ENCODE measurements at regions not wholly inside any gene's neighbourhood (a gene's known extent, or its start where the extent isn't known, plus 50 kb on each side); places are given as distances from the start of the nearest gene placed in this dataset.
"Not testable (repeated sequence)": the region's sequence is repeated elsewhere in the genome, so short reads cannot be mapped to it uniquely, and the experiment has no call there.

GRCh38 chr13:87878706-87879105, 207.5 kb downstream of the SLITRK5 start:
- DNase-seq = no peak

GRCh38 chr13:87884884-87885283, 213.7 kb downstream of the SLITRK5 start:
- no peak for DNase-seq

GRCh38 chr13:87887459-87888123, 216.4 kb downstream of the SLITRK5 start:
- no peak for DNase-seq

- DNase-seq = no peak
Measured at GRCh38 chr13:87889254-87889653, 218.1 kb downstream of the SLITRK5 start.

- DNase-seq = no peak
Measured at GRCh38 chr13:87893186-87893585, 222.0 kb downstream of the SLITRK5 start.

GRCh38 chr13:87894059-87894458, 222.9 kb downstream of the SLITRK5 start:
- no peak for DNase-seq

- no peak for DNase-seq
Measured at GRCh38 chr13:87903553-87903952, 232.4 kb downstream of the SLITRK5 start.

GRCh38 chr13:87906411-87906810, 235.2 kb downstream of the SLITRK5 start:
- no peak for DNase-seq

- no peak for DNase-seq
Measured at GRCh38 chr13:87907202-87907601, 236.0 kb downstream of the SLITRK5 start.

GRCh38 chr13:87919956-87920355, 248.8 kb downstream of the SLITRK5 start:
- DNase-seq = no peak

- no peak for DNase-seq
Measured at GRCh38 chr13:87923753-87924152, 252.6 kb downstream of the SLITRK5 start.

- no peak for DNase-seq
Measured at GRCh38 chr13:87925006-87925405, 253.8 kb downstream of the SLITRK5 start.

- DNase-seq = no peak
Measured at GRCh38 chr13:87940776-87941175, 269.6 kb downstream of the SLITRK5 start.

- no peak for DNase-seq
Measured at GRCh38 chr13:87941226-87941625, 270.1 kb downstream of the SLITRK5 start.

GRCh38 chr13:87942205-87942604, 271.0 kb downstream of the SLITRK5 start:
- DNase-seq = no peak

GRCh38 chr13:87944038-87944437, 272.9 kb downstream of the SLITRK5 start:
- no peak for DNase-seq

GRCh38 chr13:87952377-87952776, 281.2 kb downstream of the SLITRK5 start:
- no peak for DNase-seq

- no peak for DNase-seq
Measured at GRCh38 chr13:87953381-87953780, 282.2 kb downstream of the SLITRK5 start.

- DNase-seq = no peak
Measured at GRCh38 chr13:87954091-87954490, 282.9 kb downstream of the SLITRK5 start.

GRCh38 chr13:87961546-87961945, 290.4 kb downstream of the SLITRK5 start:
- no peak for DNase-seq

GRCh38 chr13:87972568-87972967, 301.4 kb downstream of the SLITRK5 start:
- DNase-seq = no peak

GRCh38 chr13:87975035-87975434, 303.9 kb downstream of the SLITRK5 start:
- DNase-seq = no peak

GRCh38 chr13:87976650-87977049, 305.5 kb downstream of the SLITRK5 start:
- DNase-seq = not testable (repeated sequence)

- DNase-seq = no peak
Measured at GRCh38 chr13:87981416-87981815, 310.2 kb downstream of the SLITRK5 start.

GRCh38 chr13:87982400-87982799, 311.2 kb downstream of the SLITRK5 start:
- no peak for DNase-seq

Data from NCI-H2107 (cell line).